Gastroesophageal sphincter (tissue), 4 donors: ENCODE measurements at regions not wholly inside any gene's neighbourhood (a gene's known extent, or its start where the extent isn't known, plus 50 kb on each side); places are given as distances from the start of the nearest gene placed in this dataset.

ENCODE experiments used
- ATAC-seq: fragments of 150-250 bp; one replicate; pipeline ENCODE4 v1.9.1; 2016; ENCODE audit warnings: mild to moderate bottlenecking, moderate library complexity
- H3K27ac ChIP-seq, 4 donors: fragments of 200-600 bp; sonication (generic) in 3 of 4; 1 replicate in 3 of 4; 2 replicates in 1 of 4; pipeline ENCODE4 v1.5.1; 2016 to 2019
- H3K27me3 ChIP-seq: fragments of 200-600 bp; sonication (generic); one replicate; pipeline ENCODE4 v1.5.1; 2019
- H3K36me3 ChIP-seq, 2 donors: fragments of 200-600 bp; sonication (generic); one replicate each; pipeline ENCODE4 v1.5.1; 2019; ENCODE audit warnings: control low read depth in 1 of 2
- H3K4me1 ChIP-seq, 3 donors: fragments of 200-600 bp; sonication (generic); 1 replicate in 2 of 3; 2 replicates in 1 of 3; pipeline ENCODE4 v1.5.1; 2016 to 2019; ENCODE audit warnings: control low read depth in 2 of 3
- H3K4me3 ChIP-seq, 2 donors: fragments of 200-600 bp; sonication (generic); one replicate each; pipeline ENCODE4 v1.5.1; 2019; ENCODE audit warnings: mild to moderate bottlenecking in 1 of 2, moderate library complexity in 1 of 2
- H3K9me3 ChIP-seq, 3 donors: fragments of 200-600 bp; sonication (generic); one replicate each; pipeline ENCODE4 v1.5.1; 2017 to 2019; ENCODE audit warnings: control low read depth in 2 of 3
- CTCF ChIP-seq, 4 experiments: fragments of 200-600 bp in 2 of 4; fragments of 450-650 bp in 2 of 4; sonication (generic) in 1 of 4; IDR thresholded peaks; one replicate each; pipeline ENCODE4 v1.5.1; 2017 to 2019; ENCODE audit warnings: antibody characterized with exemption in 4 of 4, mild to moderate bottlenecking in 2 of 4, moderate library complexity in 2 of 4
- EP300 ChIP-seq: sonication (generic); formaldehyde crosslinking; IDR thresholded peaks from one replicate; pipeline ENCODE4 v1.6.1; 2017; ENCODE audit warnings: antibody characterized with exemption, mild to moderate bottlenecking
- POLR2A ChIP-seq, 2 donors: fragments of 450-650 bp; IDR thresholded peaks; one replicate each; pipeline ENCODE4 v1.6.1; 2017; ENCODE audit warnings: antibody characterized with exemption in 2 of 2, mild to moderate bottlenecking in 2 of 2, moderate library complexity in 1 of 2
- POLR2AphosphoS5 ChIP-seq: sonication (generic); formaldehyde crosslinking; IDR thresholded peaks from one replicate; pipeline ENCODE4 v1.6.1; 2017; ENCODE audit warnings: antibody characterized with exemption
- WGBS, 2 donors: methylation state at CpG; one replicate each; pipeline ENCODE4 v1.1.5; 2018; ENCODE audit warnings: low coverage in 1 of 2; 5-methylcytosine and 5-hydroxymethylcytosine counted together

- WGBS, 2 donors = 75 to 81% methylated on average over 7 to 8 of the region's 8 CpGs
- TF ChIP-seq POLR2A (IDR thresholded peaks at IDR 0.05) = no peak
- TF ChIP-seq CTCF (IDR thresholded peaks at IDR 0.05) = no peak
- no peak for TF ChIP-seq EP300
- no peak for TF ChIP-seq POLR2AphosphoS5
- ATAC-seq = no peak
- H3K9me3 ChIP-seq = no peaks in the 10 kb centered on the region
- no peak overlapping the region for H3K27ac ChIP-seq
- H3K36me3 ChIP-seq = no peaks in the 10 kb centered on the region
- H3K4me1 ChIP-seq = no peaks in the 10 kb centered on the region
- H3K4me3 ChIP-seq = no peak overlapping the region
- H3K27me3 ChIP-seq = no peaks in the 10 kb centered on the region
These were observed 183.7 kb upstream of the LMCD1 start for GRCh38 chr3:8317661-8318649.

GRCh38 chr3:8319935-8320634 lies 181.5 kb upstream of the LMCD1 start:
- TF ChIP-seq CTCF (IDR thresholded peaks at IDR 0.05) = no peak
- TF ChIP-seq EP300 = no peak
- no peak for TF ChIP-seq POLR2AphosphoS5
- TF ChIP-seq POLR2A (IDR thresholded peaks at IDR 0.05) = no peak
- Histone ChIP-seq H3K9me3 (no peaks in the 10 kb centered on the region), H3K4me3 (no peak overlapping the region), H3K27me3 (no peaks in the 10 kb centered on the region), H3K36me3 (no peaks in the 10 kb centered on the region), H3K27ac (no peak overlapping the region), H3K4me1 (no peaks in the 10 kb centered on the region)
- 63 to 77% methylated on average over 2 of the region's 2 CpGs for WGBS, 2 donors
- no peak for ATAC-seq

GRCh38 chr3:8320711-8321458 lies 180.7 kb upstream of the LMCD1 start:
- ATAC-seq = no peak
- Histone ChIP-seq H3K36me3 (no peaks in the 10 kb centered on the region), H3K4me3 (no peak overlapping the region), H3K27me3 (no peaks in the 10 kb centered on the region), H3K27ac (no peak overlapping the region), H3K9me3 (no peaks in the 10 kb centered on the region), H3K4me1 (no peaks in the 10 kb centered on the region)
- TF ChIP-seq EP300 = no peak
- TF ChIP-seq POLR2A (IDR thresholded peaks at IDR 0.05) = no peak
- no peak for TF ChIP-seq CTCF (IDR thresholded peaks at IDR 0.05)
- TF ChIP-seq POLR2AphosphoS5 = no peak
- WGBS, 2 donors = 67 to 68% methylated on average over 4 to 6 of the region's 6 CpGs

- no peaks in the 10 kb centered on the region for H3K4me1 ChIP-seq
- no peak for ATAC-seq
These were observed 176.9 kb upstream of the LMCD1 start for GRCh38 chr3:8324747-8325146.

More at GRCh38 chr3:8324747-8325146, 176.9 kb upstream of the LMCD1 start:
- H3K4me3 ChIP-seq = no peak overlapping the region
- no peaks in the 10 kb centered on the region for H3K36me3 ChIP-seq
- no peak for TF ChIP-seq POLR2A (IDR thresholded peaks at IDR 0.05)
- TF ChIP-seq CTCF (IDR thresholded peaks at IDR 0.05) = peak in 2 of 4 experiments; percentile 4 to 27
- no peaks in the 10 kb centered on the region for H3K9me3 ChIP-seq
- no peak overlapping the region for H3K27ac ChIP-seq
- WGBS, 2 donors = 70% methylated on average over 3 of the region's 3 CpGs; no CpG with 5 or more reads in 1 of the 2 donors
- H3K27me3 ChIP-seq = no peaks in the 10 kb centered on the region
